ENCODE measurements at regions not wholly inside any gene's neighbourhood (a gene's known extent, or its start where the extent isn't known, plus 50 kb on each side); places are given as distances from the start of the nearest gene placed in this dataset.

DNA sequence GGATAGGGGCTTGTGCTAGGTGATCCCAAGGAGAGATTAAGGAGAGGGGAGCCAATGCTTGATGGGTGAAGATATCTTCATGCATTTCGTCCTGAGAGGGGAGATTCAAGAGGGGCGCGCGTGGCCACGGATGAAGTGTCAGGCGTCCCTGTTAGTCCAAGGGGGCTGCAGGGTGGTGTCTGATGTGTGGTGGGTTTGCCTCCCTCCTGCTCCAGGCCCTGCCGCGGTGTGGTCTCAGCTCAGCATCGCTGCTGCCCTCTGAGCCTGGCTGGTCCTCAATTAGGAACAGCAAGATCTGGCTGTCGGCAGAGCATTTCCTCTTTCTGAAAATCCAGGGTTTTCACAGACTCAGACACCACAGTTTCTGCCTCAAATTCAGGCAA is 318.0 kb downstream of the THBS2 start:
- TF ChIP-seq, protein P1, sequence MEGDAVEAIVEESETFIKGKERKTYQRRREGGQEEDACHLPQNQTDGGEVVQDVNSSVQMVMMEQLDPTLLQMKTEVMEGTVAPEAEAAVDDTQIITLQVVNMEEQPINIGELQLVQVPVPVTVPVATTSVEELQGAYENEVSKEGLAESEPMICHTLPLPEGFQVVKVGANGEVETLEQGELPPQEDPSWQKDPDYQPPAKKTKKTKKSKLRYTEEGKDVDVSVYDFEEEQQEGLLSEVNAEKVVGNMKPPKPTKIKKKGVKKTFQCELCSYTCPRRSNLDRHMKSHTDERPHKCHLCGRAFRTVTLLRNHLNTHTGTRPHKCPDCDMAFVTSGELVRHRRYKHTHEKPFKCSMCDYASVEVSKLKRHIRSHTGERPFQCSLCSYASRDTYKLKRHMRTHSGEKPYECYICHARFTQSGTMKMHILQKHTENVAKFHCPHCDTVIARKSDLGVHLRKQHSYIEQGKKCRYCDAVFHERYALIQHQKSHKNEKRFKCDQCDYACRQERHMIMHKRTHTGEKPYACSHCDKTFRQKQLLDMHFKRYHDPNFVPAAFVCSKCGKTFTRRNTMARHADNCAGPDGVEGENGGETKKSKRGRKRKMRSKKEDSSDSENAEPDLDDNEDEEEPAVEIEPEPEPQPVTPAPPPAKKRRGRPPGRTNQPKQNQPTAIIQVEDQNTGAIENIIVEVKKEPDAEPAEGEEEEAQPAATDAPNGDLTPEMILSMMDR (IDR thresholded peaks at IDR 0.05; ENCODE audit: insufficient read depth, low read depth, low read length): no peak
- TF ChIP-seq EZH2 (IDR thresholded peaks at IDR 0.05; ENCODE audit: insufficient read depth, low read length): no peak
